Right atrium auricular region (tissue), 2 donors: ENCODE measurements at regions not wholly inside any gene's neighbourhood (a gene's known extent, or its start where the extent isn't known, plus 50 kb on each side); places are given as distances from the start of the nearest gene placed in this dataset.

Experiments
- DNase-seq: peaks from one replicate; pipeline ENCODE4 v3.0.0-alpha.2; 2019; ENCODE audit warnings: low spot score
- H3K27ac ChIP-seq, 2 donors: fragments of 200-600 bp; sonication (generic); 1 replicate in 1 of 2; 2 replicates in 1 of 2; pipeline ENCODE4 v1.5.1; 2016 to 2019
- H3K27me3 ChIP-seq, 2 donors: fragments of 200-600 bp; sonication (generic); one replicate each; pipeline versions ENCODE4 v1.5.1 to v1.6.0; 2017 to 2019
- H3K36me3 ChIP-seq: fragments of 200-600 bp; sonication (generic); one replicate; pipeline ENCODE4 v1.5.1; 2016
- H3K4me1 ChIP-seq, 2 donors: fragments of 200-600 bp; sonication (generic); one replicate each; pipeline versions ENCODE4 v1.5.1 to v1.6.0; 2017 to 2019
- H3K4me3 ChIP-seq, 2 donors: fragments of 200-600 bp; sonication (generic); 1 replicate in 1 of 2; 2 replicates in 1 of 2; pipeline ENCODE4 v1.5.1; 2017 to 2019; ENCODE audit warnings: mild to moderate bottlenecking in 1 of 2, moderate library complexity in 1 of 2
- H3K9me3 ChIP-seq, 2 donors: fragments of 200-600 bp; sonication (generic); one replicate each; pipeline ENCODE4 v1.5.1; 2019
- TF ChIP-seq, protein P1 (sequence below), 2 donors: fragments of 200-600 bp; sonication (generic); IDR thresholded peaks; one replicate each; pipeline ENCODE4 v1.5.1; 2019; ENCODE audit warnings: antibody characterized with exemption in 2 of 2

DNA sequence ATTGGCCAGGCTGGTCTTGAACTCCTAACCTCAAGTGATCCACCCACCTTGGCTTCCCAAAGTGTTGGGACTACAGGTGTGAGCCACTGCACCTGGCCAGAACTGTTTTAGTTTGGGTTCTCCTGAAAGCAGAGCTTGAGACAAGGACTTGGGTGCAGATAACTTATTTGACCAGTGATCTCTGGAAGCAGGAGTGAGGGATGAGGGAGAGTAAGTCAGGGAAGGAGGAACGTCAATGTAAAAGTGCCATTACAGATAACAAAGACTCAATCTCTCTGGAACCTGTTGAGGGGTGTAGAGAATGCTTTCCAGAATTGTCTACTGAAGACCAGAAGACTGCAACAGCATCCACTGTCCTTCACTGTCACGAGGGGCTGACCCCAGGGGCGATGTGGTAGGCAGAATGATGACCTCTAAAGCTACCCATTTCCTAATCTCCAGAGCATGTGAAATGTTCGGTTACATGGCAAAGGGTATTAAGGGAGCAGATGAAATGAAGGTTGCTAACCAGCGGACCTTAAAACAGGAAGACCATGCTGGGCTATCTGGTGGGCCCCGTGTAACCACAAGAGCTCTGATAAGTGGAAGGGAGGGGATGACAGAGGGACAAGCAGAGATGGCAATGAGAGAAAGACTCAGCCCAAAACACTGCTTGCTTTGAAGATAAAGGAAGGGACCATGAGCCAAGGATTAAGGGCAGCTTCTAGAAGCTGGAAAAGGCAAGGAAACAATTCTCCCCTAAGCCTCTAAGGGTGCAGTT lies 207.8 kb downstream of the RBM19 start:
- Histone ChIP-seq H3K27me3 (no peaks in the 10 kb centered on the region), H3K4me1 (no peaks in the 10 kb centered on the region), H3K9me3 (no peaks in the 10 kb centered on the region), H3K4me3 (no peak overlapping the region), H3K36me3 (no peaks in the 10 kb centered on the region), H3K27ac (no peak overlapping the region)
- TF ChIP-seq, protein P1, sequence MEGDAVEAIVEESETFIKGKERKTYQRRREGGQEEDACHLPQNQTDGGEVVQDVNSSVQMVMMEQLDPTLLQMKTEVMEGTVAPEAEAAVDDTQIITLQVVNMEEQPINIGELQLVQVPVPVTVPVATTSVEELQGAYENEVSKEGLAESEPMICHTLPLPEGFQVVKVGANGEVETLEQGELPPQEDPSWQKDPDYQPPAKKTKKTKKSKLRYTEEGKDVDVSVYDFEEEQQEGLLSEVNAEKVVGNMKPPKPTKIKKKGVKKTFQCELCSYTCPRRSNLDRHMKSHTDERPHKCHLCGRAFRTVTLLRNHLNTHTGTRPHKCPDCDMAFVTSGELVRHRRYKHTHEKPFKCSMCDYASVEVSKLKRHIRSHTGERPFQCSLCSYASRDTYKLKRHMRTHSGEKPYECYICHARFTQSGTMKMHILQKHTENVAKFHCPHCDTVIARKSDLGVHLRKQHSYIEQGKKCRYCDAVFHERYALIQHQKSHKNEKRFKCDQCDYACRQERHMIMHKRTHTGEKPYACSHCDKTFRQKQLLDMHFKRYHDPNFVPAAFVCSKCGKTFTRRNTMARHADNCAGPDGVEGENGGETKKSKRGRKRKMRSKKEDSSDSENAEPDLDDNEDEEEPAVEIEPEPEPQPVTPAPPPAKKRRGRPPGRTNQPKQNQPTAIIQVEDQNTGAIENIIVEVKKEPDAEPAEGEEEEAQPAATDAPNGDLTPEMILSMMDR (IDR thresholded peaks at IDR 0.05): no peak
- DNase-seq: no peak

DNA sequence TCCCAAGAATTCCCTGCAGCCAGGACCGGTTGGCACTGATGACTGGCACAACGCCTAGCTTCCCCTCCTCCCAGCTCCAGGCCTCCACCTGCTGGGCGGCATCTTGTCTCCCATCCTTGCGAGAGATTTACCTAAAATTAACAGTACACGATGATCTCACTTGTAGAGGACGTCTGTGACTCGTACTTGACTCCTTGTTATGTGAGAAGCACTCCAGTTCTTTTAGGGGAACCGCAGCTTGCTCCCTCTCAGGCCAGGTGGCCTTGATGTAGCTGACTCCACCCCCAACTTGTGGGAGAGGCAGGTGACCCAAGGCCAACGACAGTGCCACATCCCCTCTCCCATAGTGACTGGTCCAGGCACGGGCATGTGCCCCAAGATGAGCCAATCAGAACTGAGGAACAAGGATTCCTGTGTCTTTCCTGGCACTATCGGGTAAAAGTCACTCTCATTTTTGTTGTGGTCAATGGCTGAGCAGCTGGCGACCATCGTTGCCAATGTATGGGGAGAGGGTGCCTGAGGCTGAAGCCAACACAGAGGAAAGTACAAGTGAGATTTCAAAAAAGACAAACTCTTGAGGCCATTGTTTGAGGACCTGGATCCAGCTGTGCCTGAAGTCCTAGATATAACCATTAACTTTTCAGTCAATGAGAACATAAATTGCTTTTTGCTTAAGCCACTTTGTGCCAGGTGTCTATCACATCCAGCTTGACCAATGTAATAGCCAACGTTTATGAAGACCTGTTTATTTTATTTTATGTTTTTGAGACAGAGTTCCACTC lies 208.7 kb downstream of the RBM19 start:
- H3K9me3 ChIP-seq: no peaks in the 10 kb centered on the region
- no peaks in the 10 kb centered on the region for H3K36me3 ChIP-seq
- no peaks in the 10 kb centered on the region for H3K27me3 ChIP-seq
- H3K4me1 ChIP-seq: no peaks in the 10 kb centered on the region
- DNase-seq: no peak
- H3K4me3 ChIP-seq: no peak overlapping the region
- TF ChIP-seq, protein P1 (IDR thresholded peaks at IDR 0.05): no peak
- no peak overlapping the region for H3K27ac ChIP-seq

DNA sequence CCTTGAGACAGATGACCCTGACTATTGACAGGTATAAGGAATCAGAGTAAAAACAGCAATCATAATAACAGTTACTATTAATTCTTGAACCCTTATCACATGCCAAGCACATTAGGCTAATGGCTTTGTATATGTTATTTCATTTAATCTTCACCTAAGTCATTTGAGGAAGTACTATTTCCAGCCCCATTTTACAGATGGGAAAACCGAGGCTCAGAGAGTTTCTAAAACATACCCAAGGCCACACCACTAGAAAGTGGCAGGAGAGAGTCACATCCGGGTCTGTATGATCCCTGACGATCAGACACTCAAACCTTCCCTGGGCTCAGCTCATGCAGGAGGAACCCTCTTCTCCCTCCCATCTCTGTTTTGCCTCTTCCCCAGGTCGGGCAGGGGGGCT lies 209.5 kb downstream of the RBM19 start:
- H3K9me3 ChIP-seq: peaks cover 0 to 3% of the 10 kb centered on the region in 2 donors
- no peaks in the 10 kb centered on the region for H3K36me3 ChIP-seq
- no peaks in the 10 kb centered on the region for H3K27me3 ChIP-seq
- no peaks in the 10 kb centered on the region for H3K4me1 ChIP-seq
- TF ChIP-seq, protein P1 (IDR thresholded peaks at IDR 0.05): no peak
- H3K4me3 ChIP-seq: no peak overlapping the region
- no peak for DNase-seq
- H3K27ac ChIP-seq: no peak overlapping the region

DNA sequence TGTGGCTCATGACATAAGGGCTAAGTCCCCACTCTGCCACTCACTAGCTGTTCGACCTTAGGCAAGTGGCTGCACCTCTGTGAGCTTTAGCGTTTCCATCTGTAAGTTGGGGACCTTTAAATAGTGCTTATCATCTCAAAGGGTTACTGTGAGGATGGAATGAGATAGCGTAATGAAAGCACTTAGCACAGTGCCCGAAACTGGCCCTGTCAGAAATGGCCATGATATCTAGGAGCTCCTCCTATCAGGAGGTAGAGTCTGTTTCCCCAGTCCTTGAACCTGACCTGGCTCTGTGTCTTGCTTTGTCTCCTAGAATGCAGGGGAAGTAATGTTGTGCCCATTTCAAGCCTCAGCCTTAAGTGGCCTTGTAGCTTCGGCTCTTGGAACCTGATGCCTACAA lies 211.0 kb downstream of the RBM19 start:
- no peaks in the 10 kb centered on the region for H3K4me1 ChIP-seq
- H3K9me3 ChIP-seq: peaks cover 0 to 13% of the 10 kb centered on the region in 2 donors
- TF ChIP-seq, protein P1 (IDR thresholded peaks at IDR 0.05): no peak
- no peaks in the 10 kb centered on the region for H3K36me3 ChIP-seq
- no peak overlapping the region for H3K27ac ChIP-seq
- H3K4me3 ChIP-seq: no peak overlapping the region
- no peak for DNase-seq
- H3K27me3 ChIP-seq: no peaks in the 10 kb centered on the region

DNA sequence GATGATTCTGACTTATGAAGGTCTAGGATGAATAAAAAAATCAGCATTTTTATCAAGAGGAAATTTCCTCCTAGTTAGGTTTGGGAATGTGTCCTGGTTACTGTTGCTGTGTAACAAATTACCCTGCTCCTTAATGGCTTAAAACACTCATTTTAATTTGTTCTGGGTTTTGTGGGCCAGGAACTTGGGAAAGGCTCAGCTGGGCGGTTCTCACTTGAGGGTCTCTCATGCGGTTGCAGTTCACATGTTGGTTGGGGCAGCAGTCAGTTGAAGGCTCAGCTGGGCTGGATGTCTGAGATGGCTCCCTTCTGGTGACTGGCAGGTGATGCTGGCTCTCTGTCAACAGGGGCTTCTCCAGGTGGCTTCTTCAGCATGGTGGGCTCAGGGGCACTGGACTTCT lies 214.6 kb downstream of the RBM19 start:
- DNase-seq: no peak
- H3K27me3 ChIP-seq: no peaks in the 10 kb centered on the region
- H3K27ac ChIP-seq: no peak overlapping the region
- H3K9me3 ChIP-seq: peaks cover 0 to 13% of the 10 kb centered on the region in 2 donors
- TF ChIP-seq, protein P1 (IDR thresholded peaks at IDR 0.05): no peak
- no peak overlapping the region for H3K4me3 ChIP-seq
- no peaks in the 10 kb centered on the region for H3K4me1 ChIP-seq
- H3K36me3 ChIP-seq: no peaks in the 10 kb centered on the region
